Glutamatergic neuron (in vitro differentiated cells): ENCODE measurements at regions not wholly inside any gene's neighbourhood (a gene's known extent, or its start where the extent isn't known, plus 50 kb on each side); places are given as distances from the start of the nearest gene placed in this dataset.

Experiments
- DNase-seq: peaks from one replicate; pipeline ENCODE4 v3.0.0; 2022
- H3K27ac Mint-ChIP-seq: one replicate; pipeline ENCODE4 v1.8.0; 2020; ENCODE audit warnings: mild to moderate bottlenecking, mixed read lengths, inconsistent platforms; ENCODE audit not compliant: unreplicated experiment
- H3K27me3 Mint-ChIP-seq: one replicate; pipeline ENCODE4 v1.8.0; 2020; ENCODE audit warnings: mild to moderate bottlenecking, moderate library complexity, mixed read lengths, inconsistent platforms; ENCODE audit not compliant: unreplicated experiment
- H3K36me3 Mint-ChIP-seq: one replicate; pipeline ENCODE4 v1.8.0; 2020; ENCODE audit warnings: mild to moderate bottlenecking, mixed read lengths, inconsistent platforms; ENCODE audit not compliant: unreplicated experiment
- H3K4me1 Mint-ChIP-seq: one replicate; pipeline ENCODE4 v1.8.0; 2020; ENCODE audit warnings: mild to moderate bottlenecking, low read depth, mixed read lengths, inconsistent platforms; ENCODE audit not compliant: unreplicated experiment
- H3K4me3 Mint-ChIP-seq: one replicate; pipeline ENCODE4 v1.8.0; 2020; ENCODE audit warnings: mild to moderate bottlenecking, mixed read lengths, inconsistent platforms; ENCODE audit not compliant: unreplicated experiment
- H3K9me3 Mint-ChIP-seq: one replicate; pipeline ENCODE4 v1.8.0; 2020; ENCODE audit warnings: mild to moderate bottlenecking, moderate library complexity, mixed read lengths, inconsistent platforms; ENCODE audit not compliant: unreplicated experiment
- CTCF ChIP-seq: fragments of 200-600 bp; sonication (generic); IDR thresholded peaks from one replicate; pipeline ENCODE4 v1.5.0; 2021; ENCODE audit not compliant: partially characterized antibody, unreplicated experiment

DNA sequence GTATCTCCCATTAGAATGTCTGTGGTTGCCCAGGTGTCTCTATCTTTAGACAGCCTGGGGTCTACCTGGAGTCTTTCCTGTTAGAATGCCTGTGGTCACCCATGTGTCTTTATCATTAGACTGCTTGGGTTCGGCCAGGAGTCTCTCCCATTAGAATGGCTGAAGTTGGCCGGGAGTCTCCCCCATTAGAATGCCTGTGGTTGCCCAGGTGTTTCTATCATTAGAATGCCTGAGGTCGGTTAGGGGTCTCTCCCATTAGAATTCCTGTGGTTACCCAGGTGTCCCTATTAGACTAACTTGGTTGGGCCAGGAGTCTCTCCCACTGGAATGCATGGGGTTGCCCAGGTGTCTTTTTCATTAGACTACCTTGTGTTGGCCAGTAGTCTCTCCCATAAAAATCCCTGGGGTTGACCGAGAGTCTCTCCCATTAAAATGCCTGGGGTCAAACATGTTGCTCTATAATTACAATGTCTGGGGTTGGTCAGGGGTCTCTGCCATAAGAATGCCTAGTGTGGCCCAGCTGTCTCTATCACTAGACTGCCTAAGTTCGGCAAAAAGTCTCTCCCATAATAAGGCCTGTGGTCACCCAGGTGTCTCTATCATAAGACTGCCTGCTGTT, 1448.7 kb downstream of the UQCRFS1 start:
- DNase-seq = no peak
- Mint-ChIP-seq H3K36me3 (peaks cover 74% of the 10 kb centered on the region), H3K4me1 (no peaks in the 10 kb centered on the region), H3K9me3 (peaks cover 65% of the 10 kb centered on the region), H3K27me3 (peaks cover 6% of the 10 kb centered on the region), H3K4me3 (no peak overlapping the region), H3K27ac (no peak overlapping the region)
- TF ChIP-seq CTCF = no peak

DNA sequence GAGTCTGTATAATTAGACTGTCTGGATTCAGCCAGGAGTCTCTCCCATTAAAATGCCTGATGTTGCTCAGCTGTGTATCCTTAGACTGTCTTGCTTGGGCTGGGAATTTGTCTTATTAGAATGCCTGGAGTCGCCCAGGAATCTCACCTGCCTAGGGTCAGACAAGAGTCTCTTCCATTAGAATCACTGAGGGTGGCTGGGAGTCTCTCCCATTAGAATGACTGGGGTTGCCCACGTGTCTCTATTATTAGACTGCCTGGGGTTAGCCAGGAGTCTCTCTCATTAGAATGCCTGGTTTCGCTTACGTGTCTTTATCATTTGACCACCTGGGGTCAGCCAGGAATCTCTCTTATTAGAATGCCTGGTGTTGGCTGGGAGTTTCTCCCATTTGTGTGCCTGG, 1450.0 kb downstream of the UQCRFS1 start:
- no peak for DNase-seq
- no peak overlapping the region for H3K27ac Mint-ChIP-seq
- no peaks in the 10 kb centered on the region for H3K4me1 Mint-ChIP-seq
- no peak for TF ChIP-seq CTCF
- H3K27me3 Mint-ChIP-seq = peaks cover 8% of the 10 kb centered on the region
- H3K4me3 Mint-ChIP-seq = no peak overlapping the region
- peaks cover 63% of the 10 kb centered on the region for H3K9me3 Mint-ChIP-seq
- H3K36me3 Mint-ChIP-seq = peaks cover 71% of the 10 kb centered on the region

- peaks cover 12% of the 10 kb centered on the region for H3K27me3 Mint-ChIP-seq
- H3K4me3 Mint-ChIP-seq = no peak overlapping the region
- peaks cover 60% of the 10 kb centered on the region for H3K36me3 Mint-ChIP-seq
- TF ChIP-seq CTCF = no peak
- no peak for DNase-seq
- H3K9me3 Mint-ChIP-seq = peaks cover 47% of the 10 kb centered on the region
- H3K4me1 Mint-ChIP-seq = no peaks in the 10 kb centered on the region
- H3K27ac Mint-ChIP-seq = no peak overlapping the region
Measured at GRCh38 chr19:27759896-27760295, 1453.1 kb downstream of the UQCRFS1 start.

DNA sequence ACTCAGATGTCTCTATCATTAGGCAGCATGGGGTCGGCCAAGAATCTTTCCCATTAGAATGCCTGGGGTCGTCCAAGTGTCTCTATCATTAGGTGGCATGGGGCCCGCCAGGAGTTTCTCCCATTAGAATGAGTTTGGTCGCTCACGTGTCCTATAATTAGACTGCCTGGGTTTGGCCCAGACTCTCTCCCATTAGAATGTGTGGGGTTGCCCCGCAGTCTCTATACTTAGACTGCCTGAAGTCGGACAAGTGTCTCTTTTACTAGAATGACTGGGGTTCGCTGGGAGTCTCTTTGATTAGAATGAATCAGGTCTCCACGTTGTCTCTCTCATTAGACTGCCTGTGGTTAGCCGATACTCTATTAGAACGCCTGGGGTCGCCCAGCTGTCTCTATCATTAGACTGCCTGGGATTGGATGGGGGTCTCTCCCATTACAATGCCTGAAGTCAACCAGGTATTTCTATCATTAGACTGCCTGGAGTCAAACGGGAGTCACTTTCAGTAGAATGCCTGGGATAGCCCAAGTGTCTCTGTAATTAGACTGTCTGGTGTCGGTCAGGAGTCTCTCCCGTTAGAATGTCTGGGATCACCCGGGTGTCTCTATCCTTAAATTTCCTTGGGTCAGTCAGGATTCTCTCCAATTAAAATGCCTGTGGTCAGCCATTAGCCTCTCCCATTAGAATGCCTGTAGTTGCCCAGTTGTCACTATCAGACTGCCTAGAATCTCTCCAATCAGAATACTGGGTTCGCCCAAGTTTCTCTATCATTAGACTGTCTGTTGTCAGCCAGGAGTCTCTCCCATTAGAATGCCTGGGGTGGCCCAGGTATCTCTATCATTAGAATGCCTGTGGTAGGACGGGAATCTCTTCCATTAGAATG, 1454.1 kb downstream of the UQCRFS1 start:
- TF ChIP-seq CTCF = no peak
- Mint-ChIP-seq H3K4me1 (no peaks in the 10 kb centered on the region), H3K27me3 (peaks cover 12% of the 10 kb centered on the region), H3K4me3 (no peak overlapping the region), H3K36me3 (peaks cover 50% of the 10 kb centered on the region), H3K9me3 (peaks cover 42% of the 10 kb centered on the region), H3K27ac (no peak overlapping the region)
- no peak for DNase-seq

- Mint-ChIP-seq H3K4me1 (no peaks in the 10 kb centered on the region), H3K9me3 (peaks cover 20% of the 10 kb centered on the region), H3K27me3 (peaks cover 9% of the 10 kb centered on the region), H3K36me3 (peaks cover 12% of the 10 kb centered on the region), H3K27ac (no peak overlapping the region), H3K4me3 (no peak overlapping the region)
- TF ChIP-seq CTCF = no peak
- no peak for DNase-seq
Measured at GRCh38 chr19:27754700-27755099, 1458.3 kb downstream of the UQCRFS1 start.
